Activated B cell treated with CpG ODN at 0.5 μM for 24 hours (primary cell): ENCODE measurements at regions not wholly inside any gene's neighbourhood (a gene's known extent, or its start where the extent isn't known, plus 50 kb on each side); places are given as distances from the start of the nearest gene placed in this dataset.
"Not testable (repeated sequence)": the region's sequence is repeated elsewhere in the genome, so short reads cannot be mapped to it uniquely, and the experiment has no call there.

Experiments used
- ATAC-seq: fragments of 200-7000 bp; cut with Tn5 transposase; one replicate; pipeline ENCODE4 v1.10.0; 2021; ENCODE audit warnings: low read depth, mild to moderate bottlenecking, moderate library complexity
- CTCF ChIA-PET: fragments of 350-600 bp; sonication (Branson Sonifier 250); formaldehyde crosslinking; loops from one replicate; lab custom pipeline; 2021; ENCODE audit warnings: antibody characterized with exemption; lab: Charles Lee
- POLR2A ChIA-PET: fragments of 350-600 bp; sonication (Branson Sonifier 250); formaldehyde crosslinking; loops from one replicate; lab custom pipeline; 2021; ENCODE audit warnings: antibody characterized with exemption; lab: Charles Lee
- DNase-seq: peaks from one replicate; pipeline ENCODE4 v3.0.0; 2022
- H3K27ac Mint-ChIP-seq: one replicate; pipeline ENCODE4 v1.8.0; 2020; ENCODE audit warnings: mixed read lengths
- H3K27me3 Mint-ChIP-seq: one replicate; pipeline ENCODE4 v1.8.0; 2021; ENCODE audit warnings: mixed read lengths
- H3K36me3 Mint-ChIP-seq: one replicate; pipeline ENCODE4 v1.8.0; 2021; ENCODE audit warnings: low read depth, mixed read lengths
- H3K4me1 Mint-ChIP-seq: one replicate; pipeline ENCODE4 v1.8.0; 2021; ENCODE audit warnings: mixed read lengths
- H3K4me3 Mint-ChIP-seq: one replicate; pipeline ENCODE4 v1.8.0; 2020; ENCODE audit warnings: mild to moderate bottlenecking, mixed read lengths
- H3K9me3 Mint-ChIP-seq: one replicate; pipeline ENCODE4 v1.8.0; 2020; ENCODE audit warnings: mixed read lengths
- CTCF ChIP-seq: fragments of 200-600 bp; IDR thresholded peaks from one replicate; pipeline ENCODE4 v1.8.0; 2022; ENCODE audit warnings: antibody characterized with exemption, mild to moderate bottlenecking
- intact Hi-C: fragments of 100-400 bp; cut with micrococcal nuclease; formaldehyde crosslinking; loops from one replicate; pipeline ENCODE4 v1.15.1; 2024

- no peaks in the 10 kb centered on the region for H3K4me1 Mint-ChIP-seq
- POLR2A ChIA-PET: no interaction called here
- H3K27me3 Mint-ChIP-seq: no peaks in the 10 kb centered on the region
- intact Hi-C loops: no loop called here
- CTCF ChIA-PET: interaction anchor here (1.2 kb wide), 1 partner anchor 98 kb away, joined by 5 read pairs; no protein-coding TSS in a partner anchor
- ATAC-seq (peak; percentile 61), DNase-seq (peak; percentile 15)
- H3K36me3 Mint-ChIP-seq: no peaks in the 10 kb centered on the region
- TF ChIP-seq CTCF: no peak
- no peak overlapping the region for H3K27ac Mint-ChIP-seq
- no peak overlapping the region for H3K4me3 Mint-ChIP-seq
- no peaks in the 10 kb centered on the region for H3K9me3 Mint-ChIP-seq
These were observed 73.6 kb upstream of the RBMX start for GRCh38 chrX:136953867-136954787.

DNA sequence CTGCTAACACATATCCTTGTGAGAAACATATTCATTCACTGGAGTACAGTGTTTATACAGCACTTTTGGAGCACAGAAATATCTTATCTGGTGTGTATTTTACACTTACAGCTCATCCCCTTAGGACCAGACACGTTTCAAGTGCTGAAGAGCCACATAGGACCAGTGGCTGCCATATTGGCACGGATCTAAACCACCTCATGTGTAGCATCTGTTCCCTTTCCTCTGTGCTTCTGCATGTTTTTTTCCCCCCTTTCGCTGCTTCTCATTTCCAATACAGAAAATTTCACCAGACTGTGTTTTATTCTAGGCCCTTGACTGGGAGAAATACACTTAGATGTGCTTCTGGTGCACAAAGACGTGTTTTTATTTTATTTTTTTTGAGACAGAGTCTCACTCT lies 69.7 kb upstream of the RBMX start:
- no peaks in the 10 kb centered on the region for H3K9me3 Mint-ChIP-seq
- intact Hi-C loops: no loop called here
- no peak for TF ChIP-seq CTCF
- no peak for DNase-seq
- ATAC-seq: no peak
- ChIA-PET CTCF (no interaction called here), POLR2A (no interaction called here)
- no peak overlapping the region for H3K27ac Mint-ChIP-seq
- no peaks in the 10 kb centered on the region for H3K4me1 Mint-ChIP-seq
- H3K4me3 Mint-ChIP-seq: no peak overlapping the region
- H3K27me3 Mint-ChIP-seq: no peaks in the 10 kb centered on the region
- no peaks in the 10 kb centered on the region for H3K36me3 Mint-ChIP-seq

GRCh38 chrX:136941396-136942337 lies 61.1 kb upstream of the RBMX start:
- Mint-ChIP-seq H3K27ac (no peak overlapping the region), H3K9me3 (no peaks in the 10 kb centered on the region), H3K4me1 (no peaks in the 10 kb centered on the region), H3K4me3 (no peak overlapping the region), H3K27me3 (no peaks in the 10 kb centered on the region), H3K36me3 (peaks cover 7% of the 10 kb centered on the region)
- no peak for DNase-seq
- ChIA-PET POLR2A (no interaction called here), CTCF (no interaction called here)
- ATAC-seq: no peak
- no peak for TF ChIP-seq CTCF
- intact Hi-C loops: no loop called here

GRCh38 chrX:136936183-136936549 lies 55.6 kb upstream of the RBMX start:
- ATAC-seq (no peak), DNase-seq (no peak)
- Mint-ChIP-seq H3K27me3 (no peaks in the 10 kb centered on the region), H3K36me3 (peaks cover 12% of the 10 kb centered on the region), H3K27ac (no peak overlapping the region), H3K9me3 (no peaks in the 10 kb centered on the region), H3K4me3 (no peak overlapping the region), H3K4me1 (no peaks in the 10 kb centered on the region)
- ChIA-PET POLR2A (no interaction called here), CTCF (no interaction called here)
- TF ChIP-seq CTCF: no peak
- intact Hi-C loops: no loop called here

DNA sequence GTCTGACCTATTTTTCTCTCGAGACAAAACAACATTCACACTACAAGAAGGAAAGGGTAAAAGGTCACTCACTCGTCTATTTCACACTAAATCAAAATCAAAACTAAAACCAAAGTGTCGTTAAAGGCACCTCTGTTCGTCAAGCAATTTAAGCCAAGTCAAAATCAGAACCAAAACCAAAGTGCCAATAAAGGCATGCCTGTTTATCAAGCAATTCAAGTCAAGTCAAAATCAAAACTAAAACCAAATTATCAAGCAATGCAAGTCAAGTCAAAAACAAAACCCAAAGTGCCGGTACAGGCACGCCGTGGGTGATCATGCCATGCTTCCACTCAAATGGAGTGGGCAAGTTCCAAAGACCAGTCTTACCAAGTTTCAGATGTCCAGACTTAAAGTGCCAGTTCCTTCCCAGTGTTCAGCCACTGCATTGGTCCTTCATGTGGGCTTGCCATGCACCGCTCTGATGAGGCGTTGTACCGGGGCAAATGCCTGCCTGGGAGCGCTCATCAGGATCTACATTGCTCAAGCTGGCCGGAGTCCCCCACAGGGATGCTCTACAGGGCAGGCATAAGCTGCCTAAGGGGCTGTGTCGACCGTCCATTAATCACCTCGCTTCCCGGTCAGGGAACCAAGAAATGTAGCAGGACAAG lies 55.1 kb upstream of the RBMX start:
- DNase-seq, H3K4me3 Mint-ChIP-seq, H3K27me3 Mint-ChIP-seq, POLR2A ChIA-PET, H3K27ac Mint-ChIP-seq, H3K4me1 Mint-ChIP-seq, ATAC-seq, H3K9me3 Mint-ChIP-seq, intact Hi-C loops, CTCF ChIA-PET: not testable (repeated sequence)
- peaks cover 15% of the 10 kb centered on the region for H3K36me3 Mint-ChIP-seq

DNA sequence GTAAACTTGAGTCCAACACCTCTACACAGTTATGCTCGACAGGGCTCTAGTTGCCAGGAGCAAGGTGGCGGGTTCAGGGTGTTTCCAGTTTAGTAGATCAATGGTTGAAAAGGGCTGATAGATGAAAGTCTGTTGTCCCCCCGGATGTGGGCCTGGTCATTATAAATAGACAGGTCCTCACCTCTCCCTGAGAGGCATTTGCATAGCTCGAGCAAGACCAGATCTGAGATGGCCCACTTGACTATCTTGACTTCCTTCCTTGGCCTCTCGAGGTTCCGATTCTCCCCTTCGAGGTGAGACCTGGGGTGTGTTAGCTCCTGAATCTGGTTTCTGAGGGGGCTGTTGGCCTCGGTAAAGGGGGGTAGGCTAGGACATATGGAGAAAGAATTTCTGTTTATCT lies 54.1 kb upstream of the RBMX start:
- CTCF ChIA-PET, intact Hi-C loops: not testable (repeated sequence)

More for the DNA sequence above, 54.1 kb upstream of the RBMX start:
- H3K4me1 Mint-ChIP-seq, H3K9me3 Mint-ChIP-seq, DNase-seq, H3K27me3 Mint-ChIP-seq, H3K27ac Mint-ChIP-seq, ATAC-seq, POLR2A ChIA-PET, H3K4me3 Mint-ChIP-seq: not testable (repeated sequence)
- peaks cover 14% of the 10 kb centered on the region for H3K36me3 Mint-ChIP-seq
